SK-N-SH (cell line): ENCODE measurements at regions not wholly inside any gene's neighbourhood (a gene's known extent, or its start where the extent isn't known, plus 50 kb on each side); places are given as distances from the start of the nearest gene placed in this dataset.

Experiments used
- CTCF ChIA-PET: fragments of 300-600, 350-600 bp; formaldehyde crosslinking; extraction: SDS; loops from one replicate; lab custom pipeline; 2021; lab: Yijun Ruan, JAX
- POLR2A ChIA-PET: fragments of 350-600 bp; sonication (Branson Sonifier 250); formaldehyde crosslinking; extraction: SDS; loops from one replicate; lab custom pipeline; 2020; ENCODE audit warnings: antibody characterized with exemption, inconsistent platforms; lab: Yijun Ruan, JAX
- DNase-seq: peaks from one replicate; pipeline ENCODE4 v3.0.0; 2012
- H2AFZ ChIP-seq: fragments of 200-600 bp; sonication (generic); 2 replicates; pipeline ENCODE4 v1.8.1; 2016; ENCODE audit warnings: antibody characterized with exemption, mild to moderate bottlenecking, low read depth
- H3F3A ChIP-seq: fragments of 200-600 bp; sonication (generic); replicated peaks from 2 replicates; pipeline ENCODE3; 2016; ENCODE audit warnings: antibody characterized with exemption, mild to moderate bottlenecking; ENCODE audit not compliant: insufficient read depth
- H3K27ac ChIP-seq, 2 experiments: fragments of 200-500 bp in 1 of 2; fragments of 200-600 bp in 1 of 2; sonication (Bioruptor generic) in 1 of 2; sonication (generic), shearing (Covaris generic) in 1 of 2; 2 replicates each; pipeline versions ENCODE4 v1.5.1 to v1.6.1; 2014 to 2016; ENCODE audit warnings: low read depth in 2 of 2, inconsistent platforms in 1 of 2, low read length in 1 of 2, mild to moderate bottlenecking in 1 of 2, mixed read lengths in 1 of 2
- H3K27me3 ChIP-seq: fragments of 200-600 bp; sonication (generic), shearing (Covaris generic); 2 replicates; pipeline ENCODE4 v1.6.1; 2016; ENCODE audit warnings: mixed run types; ENCODE audit not compliant: insufficient read depth
- H3K36me3 ChIP-seq, 2 experiments: fragments of 200-500 bp in 1 of 2; fragments of 200-600 bp in 1 of 2; sonication (Bioruptor generic) in 1 of 2; sonication (generic) in 1 of 2; replicated peaks in 1 of 2; 2 replicates each; pipeline versions ENCODE3 to v1.5.1; 2014 to 2016; ENCODE audit warnings: low read length in 1 of 2, mild to moderate bottlenecking in 1 of 2; ENCODE audit not compliant: insufficient read depth in 2 of 2, control insufficient read depth in 1 of 2
- H3K4me1 ChIP-seq, 2 experiments: fragments of 200-500 bp in 1 of 2; fragments of 200-600 bp in 1 of 2; sonication (Bioruptor generic) in 1 of 2; sonication (generic), shearing (Covaris generic) in 1 of 2; 2 replicates each; pipeline versions ENCODE4 v1.5.1 to v1.6.1; 2014 to 2016; ENCODE audit warnings: low read depth in 1 of 2, low read length in 1 of 2, mixed run types in 1 of 2; ENCODE audit not compliant: insufficient read depth in 2 of 2, control insufficient read depth in 1 of 2
- H3K4me2 ChIP-seq: fragments of 200-600 bp; sonication (generic), shearing (Covaris generic); 2 replicates; pipeline ENCODE4 v1.6.1; 2017; ENCODE audit warnings: mixed run types
- H3K4me3 ChIP-seq, 2 experiments: fragments of 200-500 bp in 1 of 2; fragments of 200-600 bp in 1 of 2; sonication (Bioruptor generic) in 1 of 2; sonication (generic), shearing (Covaris generic) in 1 of 2; 2 replicates each; pipeline versions ENCODE4 v1.5.1 to v1.8.1; 2014 to 2016; ENCODE audit warnings: low read depth in 2 of 2, inconsistent platforms in 1 of 2, low read length in 1 of 2, mild to moderate bottlenecking in 1 of 2, mixed read lengths in 1 of 2, moderate library complexity in 1 of 2
- H3K79me2 ChIP-seq: fragments of 200-600 bp; sonication (generic); 2 replicates; pipeline ENCODE4 v1.8.1; 2017; ENCODE audit warnings: mild to moderate bottlenecking; ENCODE audit not compliant: insufficient read depth
- H3K9ac ChIP-seq: fragments of 200-600 bp; sonication (generic); 2 replicates; pipeline ENCODE4 v1.6.1; 2017; ENCODE audit warnings: mixed run types
- H3K9me2 ChIP-seq: fragments of 200-600 bp; sonication (generic); 2 replicates; pipeline ENCODE4 v1.6.1; 2017; ENCODE audit warnings: mixed run types
- H3K9me3 ChIP-seq: fragments of 200-600 bp; sonication (generic); 2 replicates; pipeline ENCODE4 v1.6.1; 2017; ENCODE audit warnings: mixed run types, mild to moderate bottlenecking, moderate library complexity
- H4K20me1 ChIP-seq: fragments of 200-600 bp; sonication (generic); 2 replicates; pipeline ENCODE4 v1.6.1; 2017; ENCODE audit warnings: mild to moderate bottlenecking, mixed run types; ENCODE audit not compliant: insufficient read depth
- CHD2 ChIP-seq: fragments of 150-350 bp; IDR thresholded peaks from 2 replicates; pipeline ENCODE4 v1.6.1; 2018; ENCODE audit warnings: low read length; ENCODE audit not compliant: partially characterized antibody
- EP300 ChIP-seq, 2 experiments: IDR thresholded peaks; 2 replicates each; pipeline versions ENCODE4 v1.4.0 to v1.6.1; 2012; ENCODE audit warnings: borderline replicate concordance in 1 of 2, low read depth in 1 of 2, low read length in 1 of 2
- EZH2phosphoT487 ChIP-seq: fragments of 200-600 bp; sonication (generic); IDR thresholded peaks from 2 replicates; pipeline ENCODE4 v1.6.1; 2017; ENCODE audit warnings: low read depth, mixed run types, mild to moderate bottlenecking, antibody characterized with exemption, moderate library complexity, borderline replicate concordance
- FOXM1 ChIP-seq: IDR thresholded peaks from 2 replicates; pipeline ENCODE4 v1.4.0; 2012; ENCODE audit warnings: low read depth, mild to moderate bottlenecking
- IRF3 ChIP-seq: fragments of 150-350 bp; IDR thresholded peaks from 2 replicates; pipeline ENCODE4 v1.6.1; 2016; ENCODE audit warnings: mild to moderate bottlenecking, low read depth, low read length
- MAX ChIP-seq: IDR thresholded peaks from 2 replicates; pipeline ENCODE4 v1.4.0; 2012; ENCODE audit warnings: low read depth
- MEF2A ChIP-seq: IDR thresholded peaks from 2 replicates; pipeline ENCODE4 v1.4.0; 2012; ENCODE audit warnings: low read depth, borderline replicate concordance
- MXI1 ChIP-seq: IDR thresholded peaks from 2 replicates; pipeline ENCODE4 v1.6.1; 2012; ENCODE audit warnings: mild to moderate bottlenecking, low read depth, low read length, improper control_type of control experiment
- NRF1 ChIP-seq: IDR thresholded peaks from 2 replicates; pipeline ENCODE4 v1.6.1; 2012; ENCODE audit warnings: low read depth, mild to moderate bottlenecking, low read length
- PBX3 ChIP-seq: IDR thresholded peaks from 2 replicates; pipeline ENCODE4; 2012
- POLR2AphosphoS5 ChIP-seq: IDR thresholded peaks from 2 replicates; pipeline ENCODE4 v1.6.1; 2012; ENCODE audit warnings: low read depth, low read length
- RAD21 ChIP-seq: IDR thresholded peaks from 2 replicates; pipeline ENCODE4 v1.6.1; 2012; ENCODE audit warnings: mild to moderate bottlenecking, low read length
- RCOR1 ChIP-seq: fragments of 150-350 bp; IDR thresholded peaks from 2 replicates; pipeline ENCODE4 v1.6.1; 2017; ENCODE audit warnings: antibody characterized with exemption, low read length
- TAF1 ChIP-seq: IDR thresholded peaks from 2 replicates; pipeline ENCODE4 v1.6.1; 2012; ENCODE audit warnings: low read depth, mild to moderate bottlenecking, low read length, moderate library complexity, borderline replicate concordance
- TCF12 ChIP-seq: IDR thresholded peaks from 2 replicates; pipeline ENCODE4 v1.4.0; 2012
- USF1 ChIP-seq: IDR thresholded peaks from 2 replicates; pipeline ENCODE4 v1.4.0; 2012; ENCODE audit warnings: low read depth, borderline replicate concordance
- YY1 ChIP-seq: IDR thresholded peaks from 2 replicates; pipeline ENCODE4 v1.4.0; 2012; ENCODE audit warnings: low read depth, mild to moderate bottlenecking
- WGBS: methylation state at CpG from one replicate; pipeline ENCODE4 v1.1.6; 2017; ENCODE audit warnings: low lambda C conversion rate; 5-methylcytosine and 5-hydroxymethylcytosine counted together

- no peaks in the 10 kb centered on the region for H3F3A ChIP-seq
- no peak overlapping the region for H3K27ac ChIP-seq
- H3K79me2 ChIP-seq = no peaks in the 10 kb centered on the region
- no peaks in the 10 kb centered on the region for H4K20me1 ChIP-seq
- ChIA-PET POLR2A (no interaction called here), CTCF (no interaction called here)
- H3K4me2 ChIP-seq = no peak overlapping the region
- H3K9ac ChIP-seq = no peak overlapping the region
- no peaks in the 10 kb centered on the region for H3K27me3 ChIP-seq
- H3K4me3 ChIP-seq = no peak overlapping the region
- no peak overlapping the region for H2AFZ ChIP-seq
- DNase-seq = no peak
- TF ChIP-seq NRF1 (no peak), EZH2phosphoT487 (no peak), RAD21 (no peak), PBX3 (no peak), MXI1 (no peak), MAX (no peak), POLR2AphosphoS5 (no peak), TCF12 (no peak)
- WGBS = 81% methylated on average over 5 of the region's 5 CpGs
- H3K36me3 ChIP-seq = no peaks in the 10 kb centered on the region
- no peaks in the 10 kb centered on the region for H3K9me3 ChIP-seq
- no peaks in the 10 kb centered on the region; the same call in 1 of the 2 replicates for H3K9me2 ChIP-seq
- no peaks in the 10 kb centered on the region; a peak in 1 of 4 replicates for H3K4me1 ChIP-seq
These were observed 800.0 kb upstream of the LUZP2 start for GRCh38 chr11:23696688-23697415.

- no peaks in the 10 kb centered on the region for H3K9me2 ChIP-seq
- H3K4me3 ChIP-seq = no peak overlapping the region
- peaks cover 0 to 2% of the 10 kb centered on the region in 2 experiments; a peak in 2 of 4 replicates for H3K4me1 ChIP-seq
- no peak overlapping the region for H2AFZ ChIP-seq
- DNase-seq = no peak
- H3K27me3 ChIP-seq = no peaks in the 10 kb centered on the region
- CTCF ChIA-PET = no interaction called here
- WGBS = 4% methylated on average over 1 of the region's 1 CpG
- POLR2A ChIA-PET = no interaction called here
- no peaks in the 10 kb centered on the region for H4K20me1 ChIP-seq
- H3K27ac ChIP-seq = peak overlapping the region in 1 of 2 experiments; percentile 58; a peak in 2 of 4 replicates
- H3K9ac ChIP-seq = no peak overlapping the region
- H3K36me3 ChIP-seq = no peaks in the 10 kb centered on the region
- TF ChIP-seq YY1 = no peak
- peak in 1 of 2 experiments; percentile 59; a peak in 2 of 4 replicates for TF ChIP-seq EP300 (IDR thresholded peaks at IDR 0.05; ENCODE audit: borderline replicate concordance in 1 of 2, low read depth in 1 of 2, low read length in 1 of 2)
- no peak overlapping the region for H3K4me2 ChIP-seq
- H3K9me3 ChIP-seq = no peaks in the 10 kb centered on the region
- no peaks in the 10 kb centered on the region for H3F3A ChIP-seq
- H3K79me2 ChIP-seq = no peaks in the 10 kb centered on the region
These were observed 792.7 kb upstream of the LUZP2 start for GRCh38 chr11:23704183-23704582.

GRCh38 chr11:23711981-23712380, 784.9 kb upstream of the LUZP2 start:
- H3K4me3 ChIP-seq = no peak overlapping the region
- no peak overlapping the region for H2AFZ ChIP-seq
- no peak overlapping the region for H3K9ac ChIP-seq
- no peaks in the 10 kb centered on the region for H3K9me3 ChIP-seq
- 71% methylated on average over 1 of the region's 1 CpG for WGBS
- no peaks in the 10 kb centered on the region for H3K4me1 ChIP-seq
- POLR2A ChIA-PET = no interaction called here
- H3K27me3 ChIP-seq = no peaks in the 10 kb centered on the region
- H3K36me3 ChIP-seq = no peaks in the 10 kb centered on the region
- H3K79me2 ChIP-seq = no peaks in the 10 kb centered on the region
- H3K9me2 ChIP-seq = no peaks in the 10 kb centered on the region
- no peak overlapping the region for H3K4me2 ChIP-seq
- no peaks in the 10 kb centered on the region for H3F3A ChIP-seq
- DNase-seq = no peak
- no peak overlapping the region for H3K27ac ChIP-seq
- H4K20me1 ChIP-seq = no peaks in the 10 kb centered on the region
- CTCF ChIA-PET = interaction anchor here (1.6 kb wide), 1 partner anchor 16 kb away, joined by 3 read pairs; no protein-coding TSS in a partner anchor
- no peak for TF ChIP-seq TAF1
- TF ChIP-seq CHD2 = no peak
- TF ChIP-seq IRF3 = no peak
- no peak for TF ChIP-seq MEF2A
- TF ChIP-seq RCOR1 = no peak
- TF ChIP-seq POLR2AphosphoS5 = no peak
- TF ChIP-seq FOXM1 = no peak
- TF ChIP-seq USF1 = no peak
